ENCODE measurements at regions not wholly inside any gene's neighbourhood (a gene's known extent, or its start where the extent isn't known, plus 50 kb on each side); places are given as distances from the start of the nearest gene placed in this dataset.

DNA sequence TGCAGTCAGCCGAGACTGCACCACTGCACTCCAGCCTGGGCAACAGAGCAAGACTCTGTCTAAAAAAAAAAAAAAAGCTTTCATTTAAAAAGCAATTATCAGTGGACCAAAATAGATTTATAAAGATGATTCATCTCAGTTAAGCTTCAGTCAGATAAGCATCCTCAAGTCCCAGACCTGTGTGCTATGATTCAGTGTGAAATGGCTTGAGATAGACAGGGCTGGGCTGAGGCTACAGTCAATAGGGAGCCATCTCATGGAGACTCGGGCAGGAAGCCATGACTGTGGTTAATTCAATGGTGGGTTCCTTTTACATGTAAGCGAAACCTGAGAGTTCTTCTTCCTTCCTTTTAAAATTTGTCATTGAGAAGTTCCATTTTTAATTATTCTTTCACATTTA lies 276.0 kb downstream of the TFAP2A start:
- TF ChIP-seq, protein P1, sequence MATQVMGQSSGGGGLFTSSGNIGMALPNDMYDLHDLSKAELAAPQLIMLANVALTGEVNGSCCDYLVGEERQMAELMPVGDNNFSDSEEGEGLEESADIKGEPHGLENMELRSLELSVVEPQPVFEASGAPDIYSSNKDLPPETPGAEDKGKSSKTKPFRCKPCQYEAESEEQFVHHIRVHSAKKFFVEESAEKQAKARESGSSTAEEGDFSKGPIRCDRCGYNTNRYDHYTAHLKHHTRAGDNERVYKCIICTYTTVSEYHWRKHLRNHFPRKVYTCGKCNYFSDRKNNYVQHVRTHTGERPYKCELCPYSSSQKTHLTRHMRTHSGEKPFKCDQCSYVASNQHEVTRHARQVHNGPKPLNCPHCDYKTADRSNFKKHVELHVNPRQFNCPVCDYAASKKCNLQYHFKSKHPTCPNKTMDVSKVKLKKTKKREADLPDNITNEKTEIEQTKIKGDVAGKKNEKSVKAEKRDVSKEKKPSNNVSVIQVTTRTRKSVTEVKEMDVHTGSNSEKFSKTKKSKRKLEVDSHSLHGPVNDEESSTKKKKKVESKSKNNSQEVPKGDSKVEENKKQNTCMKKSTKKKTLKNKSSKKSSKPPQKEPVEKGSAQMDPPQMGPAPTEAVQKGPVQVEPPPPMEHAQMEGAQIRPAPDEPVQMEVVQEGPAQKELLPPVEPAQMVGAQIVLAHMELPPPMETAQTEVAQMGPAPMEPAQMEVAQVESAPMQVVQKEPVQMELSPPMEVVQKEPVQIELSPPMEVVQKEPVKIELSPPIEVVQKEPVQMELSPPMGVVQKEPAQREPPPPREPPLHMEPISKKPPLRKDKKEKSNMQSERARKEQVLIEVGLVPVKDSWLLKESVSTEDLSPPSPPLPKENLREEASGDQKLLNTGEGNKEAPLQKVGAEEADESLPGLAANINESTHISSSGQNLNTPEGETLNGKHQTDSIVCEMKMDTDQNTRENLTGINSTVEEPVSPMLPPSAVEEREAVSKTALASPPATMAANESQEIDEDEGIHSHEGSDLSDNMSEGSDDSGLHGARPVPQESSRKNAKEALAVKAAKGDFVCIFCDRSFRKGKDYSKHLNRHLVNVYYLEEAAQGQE (IDR thresholded peaks at IDR 0.05; ENCODE audit: insufficient read depth in 1 of 2, low read depth in 2 of 2, low read length in 2 of 2): no peak
- TF ChIP-seq SIN3A (IDR thresholded peaks at IDR 0.05; ENCODE audit: borderline replicate concordance, insufficient read depth, low read length) (no peak), FOXP2 (optimal IDR thresholded peaks at IDR 0.05; ENCODE audit: borderline replicate concordance, extremely low read depth, extremely low read length, insufficient read depth) (no peak), TAF1 (IDR thresholded peaks at IDR 0.05; ENCODE audit: borderline replicate concordance, insufficient read depth, low read length) (no peak), POLR2AphosphoS5 (IDR thresholded peaks at IDR 0.05; ENCODE audit: low read depth, low read length) (no peak)

- TF ChIP-seq FOXP2 (optimal IDR thresholded peaks at IDR 0.05; ENCODE audit: borderline replicate concordance, extremely low read depth, extremely low read length, insufficient read depth) (no peak), SIN3A (IDR thresholded peaks at IDR 0.05; ENCODE audit: borderline replicate concordance, insufficient read depth, low read length) (no peak), POLR2AphosphoS5 (IDR thresholded peaks at IDR 0.05; ENCODE audit: low read depth, low read length) (no peak), TAF1 (IDR thresholded peaks at IDR 0.05; ENCODE audit: borderline replicate concordance, insufficient read depth, low read length) (no peak)
- TF ChIP-seq, protein P1 (IDR thresholded peaks at IDR 0.05; ENCODE audit: insufficient read depth in 1 of 2, low read depth in 2 of 2, low read length in 2 of 2): no peak
Observed at GRCh38 chr6:10136636-10137035, 278.2 kb downstream of the TFAP2A start.

- TF ChIP-seq, protein P1 (IDR thresholded peaks at IDR 0.05; ENCODE audit: insufficient read depth in 1 of 2, low read depth in 2 of 2, low read length in 2 of 2): no peak
- TF ChIP-seq SIN3A (IDR thresholded peaks at IDR 0.05; ENCODE audit: borderline replicate concordance, insufficient read depth, low read length) (no peak), FOXP2 (optimal IDR thresholded peaks at IDR 0.05; ENCODE audit: borderline replicate concordance, extremely low read depth, extremely low read length, insufficient read depth) (no peak), POLR2AphosphoS5 (IDR thresholded peaks at IDR 0.05; ENCODE audit: low read depth, low read length) (no peak), TAF1 (IDR thresholded peaks at IDR 0.05; ENCODE audit: borderline replicate concordance, insufficient read depth, low read length) (no peak)
Observed at GRCh38 chr6:10128721-10129120, 286.2 kb downstream of the TFAP2A start.

GRCh38 chr6:10122164-10122563 lies 292.7 kb downstream of the TFAP2A start:
- TF ChIP-seq POLR2AphosphoS5 (IDR thresholded peaks at IDR 0.05; ENCODE audit: low read depth, low read length) (no peak), FOXP2 (optimal IDR thresholded peaks at IDR 0.05; ENCODE audit: borderline replicate concordance, extremely low read depth, extremely low read length, insufficient read depth) (no peak), TAF1 (IDR thresholded peaks at IDR 0.05; ENCODE audit: borderline replicate concordance, insufficient read depth, low read length) (no peak), SIN3A (IDR thresholded peaks at IDR 0.05; ENCODE audit: borderline replicate concordance, insufficient read depth, low read length) (no peak)
- TF ChIP-seq, protein P1 (IDR thresholded peaks at IDR 0.05; ENCODE audit: insufficient read depth in 1 of 2, low read depth in 2 of 2, low read length in 2 of 2): no peak

Measured in PFSK-1 (cell line).